ENCODE measurements at regions not wholly inside any gene's neighbourhood (a gene's known extent, or its start where the extent isn't known, plus 50 kb on each side); places are given as distances from the start of the nearest gene placed in this dataset.
"Not testable (repeated sequence)": the region's sequence is repeated elsewhere in the genome, so short reads cannot be mapped to it uniquely, and the experiment has no call there.

- no peaks in the 10 kb centered on the region for H3K9me3 ChIP-seq (ENCODE audit: control insufficient read depth in 4 of 4, low read length in 3 of 4)
- no peak overlapping the region for H3K9ac ChIP-seq (ENCODE audit: low read depth in 1 of 2, low read length in 2 of 2)
- no peaks in the 10 kb centered on the region for H3K27me3 ChIP-seq (ENCODE audit: control insufficient read depth in 4 of 4, insufficient read depth in 4 of 4, low read length in 3 of 4)
- 68% methylated on average over 7 of the region's 7 CpGs for WGBS
- H3K4me3 ChIP-seq (ENCODE audit: low read depth in 1 of 3, low read length in 3 of 3): no peak overlapping the region
- no peak for DNase-seq (ENCODE audit: low spot score)
- peak overlapping the region; percentile 10 to 77 for H3K27ac ChIP-seq (ENCODE audit: low read depth in 1 of 2, low read length in 2 of 2)
- TF ChIP-seq, protein P1, sequence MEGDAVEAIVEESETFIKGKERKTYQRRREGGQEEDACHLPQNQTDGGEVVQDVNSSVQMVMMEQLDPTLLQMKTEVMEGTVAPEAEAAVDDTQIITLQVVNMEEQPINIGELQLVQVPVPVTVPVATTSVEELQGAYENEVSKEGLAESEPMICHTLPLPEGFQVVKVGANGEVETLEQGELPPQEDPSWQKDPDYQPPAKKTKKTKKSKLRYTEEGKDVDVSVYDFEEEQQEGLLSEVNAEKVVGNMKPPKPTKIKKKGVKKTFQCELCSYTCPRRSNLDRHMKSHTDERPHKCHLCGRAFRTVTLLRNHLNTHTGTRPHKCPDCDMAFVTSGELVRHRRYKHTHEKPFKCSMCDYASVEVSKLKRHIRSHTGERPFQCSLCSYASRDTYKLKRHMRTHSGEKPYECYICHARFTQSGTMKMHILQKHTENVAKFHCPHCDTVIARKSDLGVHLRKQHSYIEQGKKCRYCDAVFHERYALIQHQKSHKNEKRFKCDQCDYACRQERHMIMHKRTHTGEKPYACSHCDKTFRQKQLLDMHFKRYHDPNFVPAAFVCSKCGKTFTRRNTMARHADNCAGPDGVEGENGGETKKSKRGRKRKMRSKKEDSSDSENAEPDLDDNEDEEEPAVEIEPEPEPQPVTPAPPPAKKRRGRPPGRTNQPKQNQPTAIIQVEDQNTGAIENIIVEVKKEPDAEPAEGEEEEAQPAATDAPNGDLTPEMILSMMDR (IDR thresholded peaks at IDR 0.05; ENCODE audit: low read depth, low read length, missing input control): no peak
- TF ChIP-seq RXRA (IDR thresholded peaks at IDR 0.05): peak in 1 of 2 donors; percentile 3
- no peaks in the 10 kb centered on the region for H3K36me3 ChIP-seq (ENCODE audit: control insufficient read depth in 4 of 4, insufficient read depth in 3 of 4, low read depth in 1 of 4, low read length in 3 of 4)
- H3K4me1 ChIP-seq (ENCODE audit: control insufficient read depth in 4 of 4, insufficient read depth in 4 of 4, low read length in 3 of 4): peaks cover 3 to 17% (median 12%) of the 10 kb centered on the region in 4 donors
Observed at GRCh38 chr11:110349138-110349996, 53.0 kb upstream of the RDX start.

DNA sequence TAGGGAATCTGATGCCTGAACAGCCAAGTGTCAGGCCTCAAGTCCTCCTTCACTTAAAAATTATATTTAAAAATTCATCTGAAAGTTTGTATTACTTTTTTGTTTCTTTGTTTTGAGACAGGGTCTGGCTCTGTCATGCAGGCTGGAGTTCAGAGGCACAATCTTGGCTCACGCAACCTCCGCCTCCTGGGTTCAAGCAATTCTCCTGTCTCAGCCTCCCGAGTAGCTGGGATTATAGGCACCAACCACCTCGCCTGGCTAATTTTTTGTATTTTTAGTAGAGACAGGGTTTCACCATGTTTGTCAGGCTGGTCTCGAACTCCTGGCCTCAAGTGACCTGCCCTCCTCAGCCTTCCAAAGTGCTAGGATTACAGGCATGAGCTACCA is 53.6 kb upstream of the RDX start:
- not testable (repeated sequence) for DNase-seq (ENCODE audit: low spot score); H3K9ac ChIP-seq (ENCODE audit: low read depth in 1 of 2, low read length in 2 of 2); H3K27ac ChIP-seq (ENCODE audit: low read depth in 1 of 2, low read length in 2 of 2); H3K9me3 ChIP-seq (ENCODE audit: control insufficient read depth in 4 of 4, low read length in 3 of 4); H3K27me3 ChIP-seq (ENCODE audit: control insufficient read depth in 4 of 4, insufficient read depth in 4 of 4, low read length in 3 of 4); H3K36me3 ChIP-seq (ENCODE audit: control insufficient read depth in 4 of 4, insufficient read depth in 3 of 4, low read depth in 1 of 4, low read length in 3 of 4); H3K4me3 ChIP-seq (ENCODE audit: low read depth in 1 of 3, low read length in 3 of 3)
- 96% methylated on average over 5 of the region's 5 CpGs for WGBS
- peaks cover 3 to 18% (median 14%) of the 10 kb centered on the region in 4 donors for H3K4me1 ChIP-seq (ENCODE audit: control insufficient read depth in 4 of 4, insufficient read depth in 4 of 4, low read length in 3 of 4)

DNA sequence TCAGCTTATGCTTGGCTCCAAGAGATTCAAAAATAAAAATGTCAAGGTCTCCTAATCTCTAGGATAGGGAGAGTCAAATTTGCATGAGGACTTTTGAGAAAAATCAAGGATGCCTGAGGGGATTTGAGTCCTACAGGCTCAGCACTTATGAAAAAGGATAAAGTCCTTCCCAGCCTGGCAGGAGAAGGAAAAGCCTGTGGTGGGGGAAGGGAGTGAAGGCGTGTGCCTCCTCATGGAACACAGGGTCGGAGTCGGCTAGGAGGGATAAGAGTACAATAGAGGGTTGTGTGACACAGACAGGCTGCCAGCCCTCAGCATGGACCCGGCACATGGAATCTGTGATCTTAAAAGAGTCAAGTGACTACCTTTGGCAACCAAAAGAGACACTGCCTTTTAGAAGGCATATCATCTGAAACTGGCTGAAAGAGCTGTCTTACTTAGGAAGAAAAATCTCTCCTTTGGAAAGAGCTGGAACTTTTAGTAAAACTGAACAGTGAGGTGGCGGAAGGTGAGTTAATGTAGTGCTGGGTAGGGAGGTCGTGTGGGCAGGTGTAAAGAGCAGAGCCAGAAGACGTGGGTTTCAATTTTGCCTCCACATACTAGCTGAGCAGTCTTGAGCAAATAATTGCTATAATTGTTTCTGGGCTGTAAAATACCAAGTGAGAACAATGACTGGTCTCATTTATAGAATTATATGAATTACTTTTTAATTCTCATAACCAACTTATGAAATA is 58.8 kb upstream of the RDX start:
- Histone ChIP-seq H3K9ac (ENCODE audit: low read depth in 1 of 2, low read length in 2 of 2) (peak overlapping the region in 1 of 2 donors; percentile 38), H3K4me3 (ENCODE audit: low read depth in 1 of 3, low read length in 3 of 3) (no peak overlapping the region)
- WGBS: 36% methylated on average over 7 of the region's 7 CpGs

More for the DNA sequence above, 58.8 kb upstream of the RDX start:
- Histone ChIP-seq H3K36me3 (ENCODE audit: control insufficient read depth in 4 of 4, insufficient read depth in 3 of 4, low read depth in 1 of 4, low read length in 3 of 4) (no peaks in the 10 kb centered on the region), H3K27me3 (ENCODE audit: control insufficient read depth in 4 of 4, insufficient read depth in 4 of 4, low read length in 3 of 4) (no peaks in the 10 kb centered on the region), H3K27ac (ENCODE audit: low read depth in 1 of 2, low read length in 2 of 2) (peak overlapping the region in 1 of 2 donors; percentile 25), H3K9me3 (ENCODE audit: control insufficient read depth in 4 of 4, low read length in 3 of 4) (no peaks in the 10 kb centered on the region), H3K4me1 (ENCODE audit: control insufficient read depth in 4 of 4, insufficient read depth in 4 of 4, low read length in 3 of 4) (peaks cover 6 to 21% (median 15%) of the 10 kb centered on the region in 4 donors)
- TF ChIP-seq NR2F2 (IDR thresholded peaks at IDR 0.05) (no peak), EGR1 (IDR thresholded peaks at IDR 0.05; ENCODE audit: low read depth in 2 of 2) (no peak), GABPA (IDR thresholded peaks at IDR 0.05 in 1 of 2, conservative IDR thresholded peaks at IDR 0.05 in 1 of 2) (no peak), SP1 (IDR thresholded peaks at IDR 0.05) (no peak), HNF4A (conservative IDR thresholded peaks at IDR 0.05) (no peak), RXRA (IDR thresholded peaks at IDR 0.05) (peak in 1 of 2 donors; percentile 9)
- TF ChIP-seq, protein P2, sequence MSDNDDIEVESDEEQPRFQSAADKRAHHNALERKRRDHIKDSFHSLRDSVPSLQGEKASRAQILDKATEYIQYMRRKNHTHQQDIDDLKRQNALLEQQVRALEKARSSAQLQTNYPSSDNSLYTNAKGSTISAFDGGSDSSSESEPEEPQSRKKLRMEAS (IDR thresholded peaks at IDR 0.05): no peak
- no peak for DNase-seq (ENCODE audit: low spot score)
